ENCODE measurements at regions not wholly inside any gene's neighbourhood (a gene's known extent, or its start where the extent isn't known, plus 50 kb on each side); places are given as distances from the start of the nearest gene placed in this dataset.

GRCh38 chr16:17543073-17543472, 72.3 kb upstream of the XYLT1 start:
- Mint-ChIP-seq H3K4me3 (no peak overlapping the region), H3K27ac (no peak overlapping the region)

GRCh38 chr16:17541324-17541723, 70.6 kb upstream of the XYLT1 start:
- Mint-ChIP-seq H3K36me3 (no peaks in the 10 kb centered on the region), H3K27ac (no peak overlapping the region), H3K27me3 (peaks cover 7% of the 10 kb centered on the region), H3K4me1 (ENCODE audit: unreplicated experiment) (no peaks in the 10 kb centered on the region), H3K4me3 (no peak overlapping the region), H3K9me3 (no peaks in the 10 kb centered on the region)
- no peak for TF ChIP-seq CTCF (conservative IDR thresholded peaks at IDR 0.05)
- no peak for DNase-seq (ENCODE audit: extremely low spot score, unreplicated experiment)

More at GRCh38 chr16:17543073-17543472, 72.3 kb upstream of the XYLT1 start:
- Mint-ChIP-seq H3K27me3 (no peaks in the 10 kb centered on the region), H3K4me1 (ENCODE audit: unreplicated experiment) (no peaks in the 10 kb centered on the region), H3K36me3 (no peaks in the 10 kb centered on the region), H3K9me3 (no peaks in the 10 kb centered on the region)
- DNase-seq (ENCODE audit: extremely low spot score, unreplicated experiment): no peak
- no peak for TF ChIP-seq CTCF (conservative IDR thresholded peaks at IDR 0.05)

- Mint-ChIP-seq H3K27ac (no peak overlapping the region), H3K36me3 (no peaks in the 10 kb centered on the region), H3K4me3 (no peak overlapping the region), H3K4me1 (ENCODE audit: unreplicated experiment) (no peaks in the 10 kb centered on the region), H3K9me3 (no peaks in the 10 kb centered on the region), H3K27me3 (peaks cover 11% of the 10 kb centered on the region)
- TF ChIP-seq CTCF (conservative IDR thresholded peaks at IDR 0.05): no peak
- DNase-seq (ENCODE audit: extremely low spot score, unreplicated experiment): no peak
Measured at GRCh38 chr16:17538927-17539326, 68.2 kb upstream of the XYLT1 start.

GRCh38 chr16:17532338-17532995, 61.7 kb upstream of the XYLT1 start:
- Mint-ChIP-seq H3K4me3 (no peak overlapping the region), H3K9me3 (peaks cover 6% of the 10 kb centered on the region), H3K27me3 (peaks cover 19% of the 10 kb centered on the region), H3K27ac (no peak overlapping the region), H3K36me3 (no peaks in the 10 kb centered on the region), H3K4me1 (ENCODE audit: unreplicated experiment) (no peaks in the 10 kb centered on the region)
- no peak for DNase-seq (ENCODE audit: extremely low spot score, unreplicated experiment)
- no peak for TF ChIP-seq CTCF (conservative IDR thresholded peaks at IDR 0.05)

- Mint-ChIP-seq H3K4me1 (ENCODE audit: unreplicated experiment) (no peaks in the 10 kb centered on the region), H3K36me3 (no peaks in the 10 kb centered on the region), H3K9me3 (peaks cover 6% of the 10 kb centered on the region)
Measured at GRCh38 chr16:17529982-17530760, 59.4 kb upstream of the XYLT1 start.

More at GRCh38 chr16:17529982-17530760, 59.4 kb upstream of the XYLT1 start:
- DNase-seq (ENCODE audit: extremely low spot score, unreplicated experiment): no peak
- Mint-ChIP-seq H3K27me3 (peaks cover 12% of the 10 kb centered on the region), H3K4me3 (no peak overlapping the region), H3K27ac (no peak overlapping the region)
- TF ChIP-seq CTCF (conservative IDR thresholded peaks at IDR 0.05): no peak

Measured in type B pancreatic cell (in vitro differentiated cells).